DOHH2 (cell line): ENCODE measurements at regions not wholly inside any gene's neighbourhood (a gene's known extent, or its start where the extent isn't known, plus 50 kb on each side); places are given as distances from the start of the nearest gene placed in this dataset.

Source experiments
- CTCF ChIP-seq: fragments of 200-600 bp; sonication (generic); IDR thresholded peaks from one replicate; pipeline ENCODE4 v1.5.1; 2014; ENCODE audit warnings: antibody characterized with exemption, mild to moderate bottlenecking, low read depth, low read length; ENCODE audit not compliant: poor library complexity, severe bottlenecking
- EZH2phosphoT487 ChIP-seq: fragments of 200-600 bp; sonication (generic); IDR thresholded peaks from 2 replicates; pipeline ENCODE4 v1.6.1; 2017; ENCODE audit warnings: borderline replicate concordance, mild to moderate bottlenecking, antibody characterized with exemption, low read length, moderate library complexity, mixed read lengths

DNA sequence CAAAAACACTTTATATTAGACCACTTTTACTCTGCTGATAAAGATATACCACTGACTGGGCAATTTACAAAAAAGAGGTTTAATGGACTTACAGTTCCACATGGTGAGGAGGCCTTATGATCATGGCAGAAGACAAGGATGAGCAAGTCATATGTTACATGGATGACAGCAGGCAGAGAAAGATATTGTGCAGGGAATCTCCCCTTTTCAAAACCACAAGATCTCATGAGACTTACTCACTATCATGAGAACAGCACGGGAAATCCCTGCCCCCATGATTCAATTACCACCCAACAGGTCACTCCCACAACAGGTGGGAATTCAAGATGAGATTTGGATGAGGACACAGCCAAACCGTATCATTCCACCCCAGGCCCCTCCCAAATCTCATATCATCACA, 1383.8 kb upstream of the MAP3K7 start:
- no peak for TF ChIP-seq CTCF
- no peak for TF ChIP-seq EZH2phosphoT487
